T-helper 17 cell (primary cell): ENCODE measurements at regions not wholly inside any gene's neighbourhood (a gene's known extent, or its start where the extent isn't known, plus 50 kb on each side); places are given as distances from the start of the nearest gene placed in this dataset.

Experiments
- ATAC-seq: fragments of 150-1000 bp; cut with Tn5 transposase; 2 replicates; pipeline ENCODE4 v1.10.0; 2021; ENCODE audit warnings: mild to moderate bottlenecking, moderate library complexity
- DNase-seq, 3 donors: peaks; one replicate each; pipeline versions ENCODE4 v3.0.0 to v3.0.0-alpha.2; 2020 to 2021
- H3K9me3 ChIP-seq: one replicate; pipeline ENCODE4 v1.7.0; 2013; ENCODE audit warnings: low read length, mild to moderate bottlenecking; ENCODE audit not compliant: control insufficient read depth, poor library complexity, severe bottlenecking
- H3K27ac Mint-ChIP-seq: one replicate; pipeline ENCODE4 v1.8.0; 2022; ENCODE audit warnings: mild to moderate bottlenecking, moderate library complexity, mixed read lengths
- H3K27me3 Mint-ChIP-seq: one replicate; pipeline ENCODE4 v1.8.0; 2022; ENCODE audit warnings: mixed read lengths
- H3K36me3 Mint-ChIP-seq: one replicate; pipeline ENCODE4 v1.8.0; 2022; ENCODE audit warnings: low read depth, mixed read lengths
- H3K4me1 Mint-ChIP-seq: one replicate; pipeline ENCODE4 v1.8.0; 2022; ENCODE audit warnings: mild to moderate bottlenecking, mixed read lengths
- H3K4me3 Mint-ChIP-seq: one replicate; pipeline ENCODE4 v1.8.0; 2022; ENCODE audit warnings: mild to moderate bottlenecking, moderate library complexity, mixed read lengths

DNA sequence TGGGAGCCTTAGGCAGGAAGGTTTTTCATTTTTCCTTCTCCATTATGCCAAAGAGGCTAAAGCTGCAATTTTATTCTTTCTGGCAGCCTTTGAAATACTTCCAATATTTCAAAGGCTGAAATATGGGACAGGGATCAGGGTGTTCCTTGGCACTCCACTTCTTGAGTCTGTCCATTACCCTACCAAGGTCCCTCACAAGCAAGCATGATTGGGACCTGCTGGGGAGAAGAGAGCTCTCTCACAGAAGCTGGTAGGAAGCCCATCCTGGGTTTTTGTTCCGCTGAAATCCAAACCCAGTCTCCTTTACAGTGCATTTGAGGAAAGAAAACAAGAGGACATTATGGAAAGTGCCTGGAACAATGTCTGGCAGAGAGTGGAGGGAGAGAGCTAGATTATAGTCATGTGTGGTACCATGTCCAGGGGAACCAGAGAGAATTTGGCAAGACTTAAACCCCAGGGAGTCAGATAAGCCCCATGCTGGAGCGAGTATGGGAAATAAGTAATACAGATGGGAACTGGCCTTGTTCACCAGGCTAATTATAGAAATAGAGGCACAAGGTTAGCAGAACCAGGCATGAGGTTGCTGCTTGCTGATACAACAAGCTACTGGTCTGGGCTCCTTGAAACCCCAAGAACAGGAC lies 104.7 kb downstream of the LSM5 start:
- no peaks in the 10 kb centered on the region for H3K4me1 Mint-ChIP-seq
- no peak for DNase-seq
- H3K36me3 Mint-ChIP-seq, result no peaks in the 10 kb centered on the region
- no peak overlapping the region for H3K4me3 Mint-ChIP-seq
- H3K27ac Mint-ChIP-seq, result no peak overlapping the region
- H3K9me3 ChIP-seq, result no peaks in the 10 kb centered on the region
- peaks cover 34% of the 10 kb centered on the region for H3K27me3 Mint-ChIP-seq
- ATAC-seq, result no peak

GRCh38 chr7:32381024-32381601 lies 109.1 kb downstream of the LSM5 start:
- H3K36me3 Mint-ChIP-seq, result no peaks in the 10 kb centered on the region
- DNase-seq (no peak), ATAC-seq (no peak)
- no peak overlapping the region for H3K27ac Mint-ChIP-seq
- no peaks in the 10 kb centered on the region for H3K9me3 ChIP-seq
- peaks cover 34% of the 10 kb centered on the region for H3K27me3 Mint-ChIP-seq
- no peaks in the 10 kb centered on the region for H3K4me1 Mint-ChIP-seq
- H3K4me3 Mint-ChIP-seq, result no peak overlapping the region

DNA sequence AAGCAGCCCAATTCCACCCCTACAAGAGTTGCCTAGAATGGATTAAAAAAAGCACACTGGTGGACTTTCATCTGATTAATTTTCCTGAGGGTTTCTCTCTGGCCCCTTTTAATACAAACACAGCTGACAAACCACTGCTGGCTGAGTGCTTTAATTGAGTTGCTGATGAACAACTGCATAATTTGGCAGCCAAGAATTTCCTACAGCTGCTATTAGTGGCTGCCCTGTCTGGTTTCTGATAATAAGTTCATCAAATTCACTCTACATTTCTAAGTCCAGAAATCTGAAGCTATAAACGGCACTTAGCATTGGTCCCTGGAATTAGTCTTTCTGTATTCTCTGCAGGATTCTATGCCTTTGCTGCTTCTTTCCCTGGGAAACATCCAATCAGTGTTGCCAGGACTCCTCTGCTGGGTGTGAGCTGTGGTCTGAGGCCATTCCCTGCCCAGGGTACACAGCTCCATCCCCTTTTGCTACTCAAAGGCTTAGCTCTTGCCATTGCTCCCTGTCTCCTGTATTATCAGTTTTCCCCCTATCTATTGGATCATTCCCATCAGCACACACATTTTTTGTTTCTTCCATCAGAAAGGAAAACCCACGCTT lies 110.6 kb downstream of the LSM5 start:
- ATAC-seq (no peak), DNase-seq (no peak)
- Mint-ChIP-seq H3K27ac (no peak overlapping the region), H3K4me1 (no peaks in the 10 kb centered on the region), H3K36me3 (no peaks in the 10 kb centered on the region), H3K27me3 (peaks cover 25% of the 10 kb centered on the region), H3K4me3 (no peak overlapping the region)
- no peaks in the 10 kb centered on the region for H3K9me3 ChIP-seq

DNA sequence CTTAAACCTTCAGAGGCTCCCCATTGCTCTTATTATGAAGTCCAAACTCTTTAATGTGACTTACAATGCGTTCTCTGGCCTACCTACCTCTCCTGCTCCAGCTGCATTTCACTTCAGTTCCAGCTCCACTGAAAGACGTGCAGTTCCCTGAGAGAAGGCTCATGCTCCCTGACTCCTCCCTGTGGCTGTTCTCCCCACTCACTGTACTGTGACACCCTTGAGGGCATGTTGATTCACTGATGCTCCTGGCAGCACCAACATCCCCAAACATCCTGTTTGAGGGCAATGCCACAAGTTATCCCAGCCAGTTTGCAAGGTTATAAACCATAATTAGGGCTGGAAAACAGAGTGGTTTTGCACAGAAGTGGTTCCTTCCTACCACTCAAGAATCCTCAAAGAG lies 111.2 kb downstream of the LSM5 start:
- Mint-ChIP-seq H3K4me1 (no peaks in the 10 kb centered on the region), H3K36me3 (no peaks in the 10 kb centered on the region), H3K27me3 (peaks cover 19% of the 10 kb centered on the region), H3K4me3 (no peak overlapping the region), H3K27ac (no peak overlapping the region)
- H3K9me3 ChIP-seq, result no peaks in the 10 kb centered on the region
- DNase-seq, result no peak
- ATAC-seq, result no peak

GRCh38 chr7:32364581-32364980 lies 125.6 kb downstream of the LSM5 start:
- Mint-ChIP-seq H3K27ac (no peak overlapping the region), H3K27me3 (peaks cover 13% of the 10 kb centered on the region), H3K4me1 (no peaks in the 10 kb centered on the region), H3K4me3 (no peak overlapping the region), H3K36me3 (no peaks in the 10 kb centered on the region)
- DNase-seq, result no peak
- no peak for ATAC-seq
- H3K9me3 ChIP-seq, result no peaks in the 10 kb centered on the region

DNA sequence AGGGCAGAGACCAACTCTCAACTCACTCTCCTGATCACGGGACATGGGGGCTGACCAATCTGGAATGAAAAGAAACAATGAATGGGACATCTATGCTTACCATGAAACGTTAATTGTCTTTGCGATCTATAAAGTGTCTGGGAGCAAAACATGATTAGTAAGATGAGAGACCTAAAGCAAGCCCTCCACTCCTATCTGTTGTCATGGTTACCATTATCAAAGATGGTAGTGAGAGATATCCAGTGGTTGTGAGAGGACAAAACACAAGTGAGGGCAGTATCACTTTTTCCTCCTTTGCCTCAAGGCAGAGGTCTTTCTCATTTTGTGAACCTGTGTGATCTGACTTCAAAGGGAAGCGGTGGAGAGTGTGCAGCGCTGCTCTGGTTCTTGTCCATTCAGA lies 130.1 kb downstream of the LSM5 start:
- H3K27ac Mint-ChIP-seq, result no peak overlapping the region
- H3K4me1 Mint-ChIP-seq, result no peaks in the 10 kb centered on the region
- ATAC-seq, result no peak
- H3K27me3 Mint-ChIP-seq, result peaks cover 37% of the 10 kb centered on the region
- no peaks in the 10 kb centered on the region for H3K9me3 ChIP-seq
- DNase-seq, result no peak
- no peak overlapping the region for H3K4me3 Mint-ChIP-seq
- no peaks in the 10 kb centered on the region for H3K36me3 Mint-ChIP-seq

- no peak overlapping the region for H3K27ac Mint-ChIP-seq
- H3K4me3 Mint-ChIP-seq, result no peak overlapping the region
- H3K27me3 Mint-ChIP-seq, result peaks cover 39% of the 10 kb centered on the region
- no peaks in the 10 kb centered on the region for H3K36me3 Mint-ChIP-seq
- no peak for DNase-seq
- no peaks in the 10 kb centered on the region for H3K4me1 Mint-ChIP-seq
- no peak for ATAC-seq
- no peaks in the 10 kb centered on the region for H3K9me3 ChIP-seq
Observed at GRCh38 chr7:32357535-32358277, 132.5 kb downstream of the LSM5 start.

DNA sequence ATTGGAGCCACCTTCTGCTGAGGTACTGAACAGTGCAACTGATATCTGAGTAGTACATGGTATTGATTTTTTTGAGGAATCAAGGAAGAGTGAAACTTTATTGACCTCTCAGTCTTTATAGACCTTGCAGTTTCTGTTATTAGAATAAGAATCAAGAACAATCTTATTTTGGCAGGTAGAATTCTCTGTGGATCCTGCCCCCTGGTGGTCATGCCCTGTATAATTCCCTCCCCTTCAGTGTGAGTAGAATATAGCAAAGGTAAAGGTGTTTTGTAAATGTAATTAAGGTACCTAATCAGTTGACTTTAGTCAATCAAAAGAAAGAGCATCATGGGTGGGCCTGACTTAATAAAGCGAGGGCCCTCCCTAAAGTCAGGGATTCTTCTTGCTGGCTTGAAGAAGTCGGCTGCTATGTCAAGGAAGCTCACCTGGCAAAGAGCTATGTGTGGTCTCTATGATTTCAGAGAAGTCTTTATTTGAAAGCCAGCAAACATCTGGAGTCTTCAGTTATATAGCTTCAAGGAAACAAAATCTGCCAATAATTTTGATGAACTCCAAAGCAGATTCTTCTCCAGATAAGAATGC lies 142.8 kb downstream of the LSM5 start:
- Mint-ChIP-seq H3K27ac (no peak overlapping the region), H3K4me3 (no peak overlapping the region), H3K36me3 (no peaks in the 10 kb centered on the region), H3K4me1 (no peaks in the 10 kb centered on the region), H3K27me3 (peaks cover 5% of the 10 kb centered on the region)
- no peaks in the 10 kb centered on the region for H3K9me3 ChIP-seq
- ATAC-seq (no peak), DNase-seq (no peak)

GRCh38 chr7:32346253-32346652 lies 143.9 kb downstream of the LSM5 start:
- Mint-ChIP-seq H3K27ac (no peak overlapping the region), H3K4me3 (no peak overlapping the region), H3K36me3 (no peaks in the 10 kb centered on the region), H3K27me3 (peaks cover 5% of the 10 kb centered on the region), H3K4me1 (no peaks in the 10 kb centered on the region)
- DNase-seq, result no peak
- ATAC-seq, result no peak
- H3K9me3 ChIP-seq, result no peaks in the 10 kb centered on the region

- Mint-ChIP-seq H3K27ac (no peak overlapping the region), H3K4me3 (no peak overlapping the region), H3K36me3 (no peaks in the 10 kb centered on the region), H3K4me1 (no peaks in the 10 kb centered on the region), H3K27me3 (peaks cover 13% of the 10 kb centered on the region)
- H3K9me3 ChIP-seq, result no peaks in the 10 kb centered on the region
- no peak for ATAC-seq
- no peak for DNase-seq
Observed at GRCh38 chr7:32336726-32337125, 153.5 kb downstream of the LSM5 start.

DNA sequence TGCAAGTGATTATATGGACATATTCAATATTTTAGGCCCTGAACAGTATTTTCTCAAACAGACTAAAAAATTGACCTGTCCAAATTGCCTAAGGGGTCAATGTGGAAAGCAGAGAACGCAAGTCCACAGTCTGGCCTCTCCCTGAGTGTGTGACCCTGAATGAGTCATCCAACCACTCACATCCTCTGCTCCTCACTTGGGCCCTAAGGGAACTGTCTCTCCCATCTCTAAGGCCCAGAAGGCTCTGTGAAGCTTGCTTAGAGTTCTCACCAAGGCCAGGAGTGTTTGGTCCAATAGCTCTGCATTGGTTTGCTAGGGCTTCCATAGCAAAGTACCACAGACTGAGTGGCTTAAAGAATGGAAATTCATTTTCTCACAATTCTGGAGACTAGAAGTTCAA lies 155.1 kb downstream of the LSM5 start:
- ATAC-seq (no peak), DNase-seq (no peak)
- no peak overlapping the region for H3K4me3 Mint-ChIP-seq
- H3K27me3 Mint-ChIP-seq, result peaks cover 11% of the 10 kb centered on the region
- no peaks in the 10 kb centered on the region for H3K9me3 ChIP-seq
- no peaks in the 10 kb centered on the region for H3K36me3 Mint-ChIP-seq
- H3K27ac Mint-ChIP-seq, result no peak overlapping the region
- H3K4me1 Mint-ChIP-seq, result no peaks in the 10 kb centered on the region

GRCh38 chr7:32330602-32331001 lies 159.6 kb downstream of the LSM5 start:
- H3K4me1 Mint-ChIP-seq, result no peaks in the 10 kb centered on the region

DNA sequence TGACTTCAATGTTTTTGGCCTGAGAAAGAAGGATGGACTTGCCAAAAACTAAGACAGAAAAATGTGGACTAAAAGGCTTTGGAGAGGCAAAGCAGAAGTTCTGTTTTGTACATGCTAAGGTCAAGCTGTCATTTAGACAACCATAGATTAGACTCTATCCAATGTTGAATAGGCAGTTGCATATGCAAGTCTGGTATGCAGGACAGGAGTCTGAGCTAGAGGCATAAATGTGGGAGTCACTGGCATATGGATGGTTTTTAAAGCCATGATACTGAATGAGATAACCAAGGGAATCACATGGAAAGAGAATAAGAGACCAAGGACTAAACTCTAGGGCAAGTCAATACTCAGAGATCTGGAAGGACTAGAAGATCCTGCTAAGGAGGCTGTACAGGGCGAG lies 164.1 kb downstream of the LSM5 start:
- Mint-ChIP-seq H3K4me3 (no peak overlapping the region), H3K27ac (no peak overlapping the region), H3K36me3 (no peaks in the 10 kb centered on the region), H3K27me3 (peaks cover 7% of the 10 kb centered on the region), H3K4me1 (no peaks in the 10 kb centered on the region)
- H3K9me3 ChIP-seq, result no peaks in the 10 kb centered on the region
- DNase-seq (no peak), ATAC-seq (no peak)

More at GRCh38 chr7:32330602-32331001, 159.6 kb downstream of the LSM5 start:
- DNase-seq (no peak), ATAC-seq (no peak)
- Mint-ChIP-seq H3K27ac (no peak overlapping the region), H3K36me3 (no peaks in the 10 kb centered on the region), H3K4me3 (no peak overlapping the region), H3K27me3 (peaks cover 1% of the 10 kb centered on the region)
- no peaks in the 10 kb centered on the region for H3K9me3 ChIP-seq
